Inferior parietal cortex (tissue), 1 donor: ENCODE measurements at regions not wholly inside any gene's neighbourhood (a gene's known extent, or its start where the extent isn't known, plus 50 kb on each side); places are given as distances from the start of the nearest gene placed in this dataset.
"Not testable (repeated sequence)": the region's sequence is repeated elsewhere in the genome, so short reads cannot be mapped to it uniquely, and the experiment has no call there.

Experiments used
- DNase-seq: peaks from one replicate; pipeline ENCODE4 v3.0.0-alpha.2; 2016; ENCODE audit errors: extremely low spot score

DNA sequence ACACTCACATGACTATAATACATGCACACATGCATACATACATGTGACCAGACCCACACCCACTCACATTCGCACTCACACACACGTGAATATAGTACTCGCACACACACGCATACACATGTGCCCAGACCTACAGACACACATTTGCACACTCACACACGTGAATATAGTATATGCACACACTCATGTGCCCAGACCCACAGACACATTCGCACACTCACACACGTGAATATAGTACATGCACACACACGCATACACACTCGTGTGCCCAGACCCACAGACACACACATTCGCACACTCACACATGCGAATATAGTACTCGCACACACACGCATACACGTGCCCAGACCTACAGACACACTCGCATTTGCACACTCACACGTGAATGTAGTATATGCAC lies 186.9 kb downstream of the NPIPB11 start:
- DNase-seq, result not testable (repeated sequence)

DNA sequence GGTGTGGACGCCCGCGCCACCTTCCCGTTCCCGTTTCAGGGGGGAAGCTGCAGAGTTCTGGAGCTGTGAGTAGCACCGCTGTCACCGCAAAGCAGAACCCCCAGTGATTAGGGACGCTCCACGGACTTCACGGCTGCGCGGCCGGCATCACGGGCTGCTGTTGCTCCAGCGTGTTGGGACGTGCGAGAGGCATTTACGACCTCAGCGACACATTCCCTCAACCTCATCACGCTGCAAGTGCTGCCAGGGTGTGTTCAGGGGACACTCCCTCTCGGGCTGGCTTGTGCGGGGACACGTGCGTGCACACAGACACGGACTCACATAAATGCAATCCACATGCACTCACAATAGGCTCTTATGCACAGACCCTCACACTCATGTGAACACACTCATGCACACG lies 187.9 kb downstream of the NPIPB11 start:
- not testable (repeated sequence) for DNase-seq

DNA sequence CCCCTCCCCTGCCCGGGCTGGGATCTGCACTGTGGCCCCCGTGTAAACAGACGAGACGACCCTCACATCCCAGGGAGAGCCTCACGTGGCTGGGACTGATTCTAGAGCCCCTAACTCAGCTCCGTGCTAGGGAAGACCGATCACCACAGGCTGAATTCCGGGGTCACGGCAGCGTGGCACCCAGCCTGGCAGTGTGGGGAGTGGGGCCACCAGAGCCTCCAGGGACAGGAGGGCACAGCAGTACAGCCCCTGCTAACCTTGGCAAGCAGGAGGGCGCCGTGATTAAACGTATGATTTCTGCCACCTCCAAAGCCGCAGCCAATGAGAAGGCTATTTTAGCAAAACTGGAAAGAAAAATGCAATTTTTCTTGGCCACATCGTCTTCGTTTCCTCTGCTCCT lies 188.3 kb downstream of the NPIPB11 start:
- not testable (repeated sequence) for DNase-seq

DNA sequence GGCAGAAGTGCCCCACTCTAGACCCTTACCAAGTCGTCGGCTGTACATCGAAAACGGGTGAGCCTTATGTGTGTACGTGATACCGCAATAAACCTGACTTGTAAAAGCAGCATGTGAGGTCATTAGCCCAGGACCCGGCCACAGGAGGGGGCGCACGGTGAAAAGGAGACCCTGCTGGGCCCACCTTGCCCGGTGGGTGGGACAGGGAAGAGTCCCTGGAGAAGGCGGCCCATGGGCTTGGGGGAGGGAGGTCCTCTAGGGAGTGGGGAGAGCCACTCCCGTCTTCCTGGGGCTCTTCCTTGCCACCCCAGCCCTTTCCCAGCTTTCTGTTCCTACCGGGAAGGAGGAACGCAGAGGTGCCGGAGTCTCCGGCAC lies 188.8 kb downstream of the NPIPB11 start:
- not testable (repeated sequence) for DNase-seq

DNA sequence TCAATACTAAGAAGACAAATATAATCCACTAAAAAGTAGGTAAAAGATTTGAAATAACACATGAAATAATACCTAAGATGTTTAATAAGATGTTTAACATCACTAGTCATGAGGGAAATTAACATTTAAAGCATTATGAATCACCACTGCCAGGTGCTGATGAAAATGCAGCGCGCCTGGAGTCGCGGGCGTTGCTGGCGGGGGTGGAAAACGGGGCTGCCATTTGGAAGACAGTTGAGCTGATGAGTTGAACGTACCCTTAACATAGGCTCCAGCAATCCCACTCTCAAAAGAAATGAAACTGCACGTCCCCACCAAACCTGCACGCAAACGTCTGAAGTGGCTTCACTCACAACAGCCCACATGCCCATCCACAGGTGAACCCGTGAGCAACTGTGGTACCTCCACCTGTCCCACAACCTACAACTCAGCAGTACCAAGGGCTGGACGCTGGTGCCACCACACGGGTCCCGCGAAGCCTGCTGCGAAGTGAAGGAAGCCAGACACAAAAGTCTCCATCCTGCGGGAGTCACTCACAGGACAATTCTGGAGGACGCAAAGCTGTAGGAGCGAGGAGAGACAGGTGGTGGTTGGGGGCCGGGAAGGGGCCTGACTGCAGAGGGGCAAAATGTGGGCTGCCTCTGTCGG lies 189.3 kb downstream of the NPIPB11 start:
- DNase-seq, result not testable (repeated sequence)

DNA sequence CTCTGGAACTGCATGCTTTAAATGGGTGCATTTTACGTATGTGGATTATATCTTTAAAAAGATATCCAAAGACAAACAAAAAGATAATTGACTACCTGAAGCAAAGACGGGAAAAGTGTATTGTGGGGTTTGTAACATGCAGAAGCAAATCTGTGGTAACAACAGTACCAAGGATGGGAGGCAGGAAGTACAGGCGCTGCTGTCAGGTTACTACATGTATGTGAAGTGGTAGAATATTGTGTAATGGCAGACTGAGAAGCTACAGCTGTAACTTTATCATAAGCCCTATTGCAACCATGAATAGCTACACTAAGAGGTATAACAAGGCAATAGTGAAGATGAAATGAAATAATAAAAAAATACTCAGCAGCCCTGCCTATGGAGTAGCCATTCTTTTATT lies 192.7 kb downstream of the NPIPB11 start:
- DNase-seq, result not testable (repeated sequence)

DNA sequence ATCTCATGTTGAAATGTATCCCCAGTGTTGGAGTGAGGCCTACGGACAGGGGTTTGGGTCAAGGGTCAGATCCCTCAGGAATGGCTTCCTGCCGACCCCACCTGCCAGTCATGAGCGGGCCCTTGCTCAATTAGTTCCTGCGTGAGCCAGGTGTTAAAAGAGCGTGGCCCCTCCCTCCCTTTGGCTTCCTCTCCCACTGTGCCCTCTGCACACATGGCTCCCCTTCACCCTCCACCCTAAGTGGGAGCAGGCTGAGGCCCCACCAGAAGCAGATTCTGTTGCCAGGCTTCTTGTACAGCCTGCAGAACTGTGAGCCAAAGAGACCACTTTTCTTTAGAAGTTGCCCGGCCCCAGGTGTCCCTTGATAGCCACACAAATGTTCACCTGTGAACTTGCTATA lies 193.3 kb downstream of the NPIPB11 start:
- not testable (repeated sequence) for DNase-seq

DNA sequence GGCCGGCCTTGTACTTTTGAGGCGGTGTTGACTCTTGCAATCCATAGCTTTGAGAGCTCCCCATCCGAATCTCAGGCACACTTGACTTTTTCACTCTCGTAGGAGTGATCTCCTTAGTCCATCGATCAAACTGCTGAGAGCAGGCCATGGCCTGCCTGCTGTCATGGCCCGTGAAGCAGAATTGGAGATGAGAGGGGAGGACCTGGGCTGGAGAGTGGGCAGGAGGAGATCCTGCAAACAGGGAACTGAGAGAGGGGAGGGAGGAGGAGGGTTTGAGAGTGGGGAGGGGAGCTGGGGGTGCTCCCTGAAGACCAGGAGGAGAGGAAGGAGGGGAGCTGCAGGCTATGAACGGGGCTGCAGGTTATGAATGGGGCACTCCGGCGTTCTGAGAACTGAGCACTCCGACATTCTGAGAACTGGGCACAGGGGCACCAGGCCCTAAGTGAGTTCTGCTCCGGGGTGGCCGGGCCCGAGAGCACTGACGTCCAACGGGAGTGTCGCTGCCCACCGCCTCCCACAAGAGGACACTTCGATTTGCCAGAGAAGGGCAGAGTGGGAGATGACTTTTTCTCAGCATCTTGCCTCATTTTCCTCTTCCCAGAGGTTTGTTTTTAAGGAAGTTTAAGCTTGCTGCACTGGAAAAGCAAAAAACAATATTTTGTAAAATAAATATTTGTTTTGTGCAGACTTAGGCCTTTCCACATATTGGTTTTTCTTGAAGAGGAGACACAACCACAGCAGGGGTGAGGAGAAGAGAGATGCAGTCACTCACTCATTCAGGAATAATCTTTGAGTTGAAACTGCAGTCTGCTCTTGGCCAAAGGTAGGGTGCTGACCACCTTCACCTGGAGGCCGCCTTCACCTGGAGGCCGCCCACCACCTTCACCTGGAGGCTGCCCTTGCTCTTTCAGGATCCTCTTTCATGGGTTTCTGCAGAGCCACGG lies 194.2 kb downstream of the NPIPB11 start:
- DNase-seq, result not testable (repeated sequence)

DNA sequence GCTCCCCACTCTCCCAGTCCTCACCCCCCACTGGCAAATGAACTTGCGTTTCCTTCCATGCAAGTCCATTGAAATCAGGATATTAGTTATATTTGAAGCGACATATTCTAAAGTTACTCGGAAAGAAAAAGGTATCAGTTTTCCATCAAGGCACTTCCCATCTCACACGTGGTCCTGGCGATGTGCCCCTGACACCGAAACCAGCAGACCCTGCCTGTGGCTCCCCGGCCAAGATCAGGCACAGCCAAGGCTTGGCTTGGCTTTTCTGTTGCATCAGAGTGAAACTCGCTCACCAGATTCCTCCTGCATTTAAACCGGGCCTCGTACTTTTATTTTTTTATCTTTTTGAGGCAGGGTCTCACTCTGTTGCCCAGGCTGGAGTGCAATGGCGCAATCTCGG lies 195.1 kb downstream of the NPIPB11 start:
- not testable (repeated sequence) for DNase-seq

DNA sequence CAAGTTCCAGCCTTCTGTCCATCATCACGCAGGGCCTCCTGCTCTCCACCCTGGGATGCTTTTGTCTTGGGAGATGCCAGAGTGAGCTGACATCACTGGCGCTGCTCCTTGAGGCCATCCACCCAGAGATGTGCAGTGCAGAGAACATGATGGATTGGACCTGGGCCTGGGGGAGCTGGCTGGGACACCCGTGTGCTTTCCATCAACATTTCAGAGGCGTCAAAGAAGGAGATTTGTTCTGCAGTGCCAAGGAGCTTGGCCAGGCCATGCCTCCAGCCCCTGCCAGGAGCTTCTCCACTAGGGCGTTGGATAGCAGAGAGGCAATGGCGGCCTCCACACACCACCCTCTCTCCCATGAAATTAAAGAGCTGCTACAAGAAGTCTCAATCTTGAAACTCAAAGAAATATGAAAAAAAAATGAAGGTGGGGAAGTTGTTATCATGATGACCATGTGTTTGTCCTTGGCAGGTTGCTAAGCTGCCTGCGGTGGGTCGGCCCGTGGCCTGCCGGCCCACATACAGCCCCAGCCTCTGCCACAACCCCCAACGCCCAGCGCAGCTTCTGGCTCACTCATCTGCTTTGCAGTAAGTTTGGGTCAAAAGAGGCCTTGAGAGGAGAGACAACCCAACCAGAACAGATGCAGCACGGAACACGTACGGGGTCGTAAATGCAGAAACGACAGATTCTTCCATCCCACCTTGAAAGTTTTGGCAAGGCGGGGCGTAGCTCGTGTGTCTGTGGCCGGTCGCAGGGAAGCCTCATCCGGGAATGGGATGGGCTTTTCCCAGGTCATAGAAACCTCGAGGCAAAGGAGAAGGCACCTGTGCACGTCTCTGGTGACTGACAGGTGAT lies 196.0 kb downstream of the NPIPB11 start:
- DNase-seq, result not testable (repeated sequence)

DNA sequence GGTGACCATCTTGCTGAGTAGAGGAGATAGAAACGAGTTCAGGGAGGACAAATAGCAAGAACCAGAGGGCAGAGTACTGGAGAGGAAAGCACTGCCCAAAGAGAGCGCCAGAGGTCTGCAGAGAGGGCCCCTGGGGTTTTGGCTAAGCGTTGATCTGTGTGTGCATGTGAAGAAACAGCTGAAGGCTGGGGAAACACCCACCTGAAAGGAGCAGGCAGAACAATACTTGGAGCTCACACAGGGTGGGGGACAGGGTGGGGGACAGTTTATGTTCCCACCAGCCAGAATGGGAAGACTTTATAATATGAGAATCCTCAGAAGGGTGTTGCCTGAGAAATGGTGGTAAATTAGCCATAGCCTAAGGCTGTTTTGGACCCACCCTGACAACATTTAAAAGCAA lies 200.4 kb downstream of the NPIPB11 start:
- not testable (repeated sequence) for DNase-seq

DNA sequence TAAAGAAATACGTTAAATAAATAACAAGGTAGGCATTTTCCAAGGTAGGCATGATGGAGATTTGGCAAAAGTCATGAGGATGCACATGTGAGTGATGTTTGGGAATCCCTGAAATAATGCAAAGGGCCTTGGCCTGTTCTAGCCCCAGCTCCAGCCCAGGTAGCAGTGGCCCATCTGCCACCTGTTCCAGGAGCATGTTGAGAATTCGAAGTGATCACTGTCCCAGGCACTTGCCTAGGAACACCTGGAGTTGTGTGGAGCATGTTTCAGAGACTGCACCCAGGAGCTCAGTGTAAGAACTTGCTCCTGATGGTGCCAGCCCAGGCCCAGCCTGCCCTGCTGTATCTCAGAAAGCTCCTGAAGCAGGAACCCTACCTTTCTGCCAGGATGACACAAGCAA lies 201.4 kb downstream of the NPIPB11 start:
- not testable (repeated sequence) for DNase-seq

DNA sequence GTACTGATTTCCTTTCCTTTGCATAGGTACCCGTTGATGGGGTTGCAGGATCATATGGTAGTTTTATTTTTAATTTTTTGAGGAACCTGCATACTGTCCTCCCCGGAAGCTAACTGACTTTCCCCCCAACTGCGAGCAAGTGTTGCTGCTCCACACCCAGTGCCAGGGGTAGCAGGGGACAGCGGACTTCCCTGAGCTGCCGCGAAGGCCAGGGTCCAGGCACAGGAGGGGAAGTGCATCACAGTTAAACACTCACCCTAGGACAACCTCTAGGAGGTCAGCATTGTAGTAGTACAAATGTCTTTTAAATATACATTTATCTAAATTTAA lies 201.7 kb downstream of the NPIPB11 start:
- no peak for DNase-seq

DNA sequence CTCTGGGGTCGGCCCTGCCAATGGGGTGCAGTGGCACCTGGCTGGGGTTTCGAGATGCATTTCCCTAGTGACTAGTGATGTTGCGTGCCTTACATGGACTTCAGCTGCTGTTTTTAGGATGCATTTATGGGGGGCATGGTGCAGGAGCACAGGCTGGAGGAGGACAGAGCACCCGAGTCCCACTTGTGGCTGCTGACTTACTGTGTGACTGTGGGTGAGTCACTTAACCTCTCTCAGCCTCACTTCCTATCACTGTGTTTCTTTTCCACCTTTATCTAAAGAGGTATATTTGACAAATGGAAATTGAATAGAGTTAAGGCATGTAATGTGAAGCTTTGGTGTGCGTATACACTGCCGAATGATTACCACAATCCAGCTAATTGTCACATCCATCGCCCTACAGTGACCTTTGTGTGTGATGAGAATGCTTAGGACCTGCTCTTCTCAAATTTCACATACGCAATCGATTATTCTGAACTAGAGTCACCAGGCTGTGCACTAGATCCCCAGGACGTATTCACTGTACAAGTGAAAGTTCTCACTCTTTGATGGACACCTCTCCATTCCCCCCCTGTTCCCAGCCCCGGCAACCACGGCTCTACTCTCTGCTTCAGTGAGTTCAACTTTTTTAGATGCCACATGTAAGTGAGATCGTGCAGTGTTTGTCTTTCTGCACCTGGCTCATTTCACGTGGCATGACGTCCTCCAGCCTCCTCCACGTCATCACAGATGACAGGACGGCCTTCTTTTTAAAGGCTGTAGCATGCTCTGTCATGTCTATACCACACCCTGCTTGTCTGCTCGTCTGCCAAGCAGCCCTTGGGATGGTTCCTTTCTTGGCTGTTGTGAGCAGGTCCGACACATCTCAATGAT lies 202.3 kb downstream of the NPIPB11 start:
- DNase-seq, result not testable (repeated sequence)

DNA sequence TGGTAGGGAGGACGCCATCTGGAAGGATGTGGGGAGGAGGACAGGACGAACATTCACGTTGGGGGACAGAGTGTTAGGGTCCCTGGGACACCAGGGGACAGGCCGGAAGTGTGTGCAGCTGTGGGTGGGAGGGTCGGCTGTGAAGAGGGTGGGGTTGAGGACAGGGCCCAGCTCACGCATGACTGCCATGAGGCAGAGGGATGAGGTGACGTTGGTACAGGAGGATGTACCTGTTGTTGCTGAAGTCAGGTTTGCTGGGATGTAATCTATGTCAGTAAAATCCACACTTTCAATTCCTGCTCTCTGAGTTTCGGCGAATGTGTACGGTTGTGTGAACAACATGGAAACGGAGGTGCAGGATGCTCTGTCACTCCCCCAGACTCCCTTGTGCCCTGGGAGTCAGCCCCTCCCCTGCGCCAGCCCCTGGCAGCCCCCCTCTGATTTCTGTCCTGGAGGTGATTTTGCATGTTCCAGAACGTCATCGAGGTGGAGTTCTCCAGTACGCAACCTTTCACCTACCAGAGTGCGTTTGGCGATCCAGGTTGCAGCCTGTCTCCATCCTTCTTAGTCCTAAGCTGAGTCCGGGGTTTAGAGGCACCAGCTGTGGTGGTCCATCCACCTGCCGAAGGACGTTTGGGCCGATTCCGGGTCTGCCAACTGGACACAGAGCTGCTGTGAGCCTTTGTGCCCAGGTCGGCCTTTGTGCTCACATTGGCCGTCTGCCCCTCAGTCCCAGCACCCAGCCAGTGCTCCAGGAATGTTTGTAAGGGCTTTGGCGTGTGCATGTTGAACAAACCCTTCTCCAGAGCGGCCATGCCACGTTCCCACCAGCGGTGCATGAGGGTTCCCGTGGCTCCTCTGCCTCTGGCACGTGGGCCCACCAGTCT lies 203.2 kb downstream of the NPIPB11 start:
- not testable (repeated sequence) for DNase-seq

DNA sequence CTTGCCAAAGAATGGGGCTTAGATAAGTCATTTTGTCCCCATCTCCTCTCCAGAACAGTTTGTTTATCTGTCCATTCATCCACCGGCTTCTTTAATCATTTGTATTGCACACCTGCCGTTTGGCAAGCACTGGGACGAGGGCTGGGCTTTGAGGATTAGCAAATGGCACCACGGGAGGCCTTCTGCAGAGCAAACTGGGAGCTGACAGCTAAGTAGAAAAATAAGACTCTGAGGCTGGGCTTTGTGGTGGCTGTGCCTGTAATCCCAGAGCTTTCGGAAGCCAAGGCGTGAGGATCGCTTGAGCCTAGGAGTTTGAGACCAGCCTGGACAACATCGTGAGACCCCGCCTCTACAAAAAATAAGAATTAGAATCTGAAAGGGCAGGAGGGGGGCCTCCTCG lies 203.9 kb downstream of the NPIPB11 start:
- DNase-seq, result not testable (repeated sequence)

DNA sequence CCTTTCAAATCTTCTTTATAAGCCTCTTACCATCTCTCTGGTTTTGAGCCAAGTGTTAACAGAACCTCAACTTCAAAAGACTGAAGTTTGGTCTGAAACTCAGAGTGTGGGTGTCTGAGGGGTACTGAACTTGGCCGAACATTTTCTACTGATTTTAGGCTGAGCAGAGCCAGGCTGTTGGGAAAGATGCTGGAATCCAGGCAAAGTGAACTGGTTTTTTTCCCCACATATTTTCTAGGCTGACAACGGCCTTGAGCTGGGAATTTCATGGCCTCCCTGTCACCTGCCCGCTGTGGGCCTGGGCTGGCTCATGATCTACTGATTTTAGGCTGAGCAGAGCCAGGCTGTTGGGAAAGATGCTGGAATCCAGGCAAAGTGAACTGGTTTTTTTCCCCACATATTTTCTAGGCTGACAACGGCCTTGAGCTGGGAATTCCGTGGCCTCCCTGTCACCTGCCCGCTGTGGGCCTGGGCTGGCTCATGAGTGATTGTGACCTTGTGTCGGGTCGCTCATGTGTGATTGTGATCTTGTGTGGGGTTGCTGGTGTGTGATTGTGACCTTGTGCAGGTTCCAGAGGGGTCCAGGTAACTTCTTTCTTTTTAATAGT lies 204.4 kb downstream of the NPIPB11 start:
- DNase-seq, result not testable (repeated sequence)

DNA sequence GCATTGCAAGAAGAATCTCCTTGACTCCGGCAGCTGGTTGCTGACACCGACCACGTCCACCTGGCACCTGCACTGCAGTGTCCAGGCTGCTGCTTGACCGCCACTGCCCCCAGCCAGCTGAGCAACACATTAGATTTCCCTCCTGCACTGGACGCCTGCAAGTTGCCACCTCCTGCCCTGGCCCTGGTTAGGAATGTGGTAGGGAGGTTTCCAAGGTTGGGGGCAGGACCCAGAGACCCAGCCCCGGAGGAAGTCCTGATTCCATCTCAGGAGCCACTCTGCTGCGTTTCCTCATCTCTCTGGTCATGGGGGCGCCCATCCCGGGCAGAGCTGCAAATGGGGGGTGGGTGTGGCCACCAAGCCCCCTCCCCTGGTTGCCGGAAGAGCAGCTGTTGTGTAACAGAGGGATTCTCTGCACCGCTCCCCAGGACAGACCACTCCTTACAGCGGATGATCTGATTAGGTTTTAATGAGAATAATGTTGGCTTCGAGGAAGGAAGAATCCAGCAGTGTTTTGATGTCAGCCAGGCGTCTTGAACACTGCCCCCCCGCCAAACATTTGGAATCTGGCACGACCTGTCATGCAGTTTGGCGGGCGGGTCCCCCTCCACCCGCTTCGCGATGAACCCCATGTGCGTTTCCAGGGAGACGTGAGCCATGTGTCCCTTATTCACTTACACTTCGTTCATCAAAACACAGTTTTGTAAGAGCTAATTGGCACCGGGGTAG lies 205.1 kb downstream of the NPIPB11 start:
- DNase-seq, result peak; percentile 38

DNA sequence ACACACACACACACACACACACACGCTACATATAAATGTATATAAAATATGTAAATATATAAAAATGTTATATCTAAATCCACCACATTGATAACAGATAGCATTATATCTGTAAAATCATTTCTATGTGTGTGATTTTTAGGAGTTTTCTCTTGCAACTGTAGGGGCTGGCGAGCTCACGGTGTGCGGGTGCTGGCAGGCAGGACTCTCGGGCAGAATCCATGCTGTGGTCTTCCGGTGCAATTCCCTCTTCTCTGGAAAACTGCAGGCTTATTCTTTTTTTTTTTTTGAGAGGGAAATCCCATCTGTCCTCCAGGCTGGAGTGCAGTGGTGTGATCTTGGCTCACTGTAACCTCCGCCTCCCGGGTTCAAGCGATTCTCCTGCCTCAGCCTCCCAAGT lies 205.8 kb downstream of the NPIPB11 start:
- not testable (repeated sequence) for DNase-seq
